NT2/D1 (cell line): ENCODE measurements at regions not wholly inside any gene's neighbourhood (a gene's known extent, or its start where the extent isn't known, plus 50 kb on each side); places are given as distances from the start of the nearest gene placed in this dataset.

Source experiments
- DNase-seq: peaks from one replicate; pipeline ENCODE4 v3.0.0-alpha.2; 2011; ENCODE audit warnings: low read depth, low spot score
- H3K27me3 ChIP-seq: 2 replicates; pipeline ENCODE4 v1.6.0; 2011; ENCODE audit warnings: mild to moderate bottlenecking; ENCODE audit not compliant: insufficient read length, insufficient read depth
- H3K36me3 ChIP-seq: 2 replicates; pipeline ENCODE4 v1.6.1; 2011; ENCODE audit warnings: mild to moderate bottlenecking, low read length, mixed read lengths; ENCODE audit not compliant: insufficient read depth, insufficient read length
- H3K4me1 ChIP-seq: 2 replicates; pipeline ENCODE4 v1.5.1; 2011; ENCODE audit not compliant: insufficient read depth, insufficient read length
- H3K4me3 ChIP-seq: 2 replicates; pipeline ENCODE4 v1.5.1; 2011; ENCODE audit warnings: low read depth; ENCODE audit not compliant: insufficient read length
- H3K9ac ChIP-seq: 2 replicates; pipeline ENCODE4 v1.6.0; 2011; ENCODE audit warnings: low read depth; ENCODE audit not compliant: insufficient read length
- H3K9me3 ChIP-seq: 2 replicates; pipeline ENCODE4 v1.5.1; 2011; ENCODE audit warnings: mild to moderate bottlenecking, low read length; ENCODE audit not compliant: insufficient read depth
- SUZ12 ChIP-seq: IDR thresholded peaks from 2 replicates; pipeline ENCODE4 v1.6.1; 2011; ENCODE audit not compliant: insufficient read length, insufficient read depth; ENCODE audit errors: extremely low read depth
- YY1 ChIP-seq: IDR thresholded peaks from 2 replicates; pipeline ENCODE4 v1.6.1; 2011; ENCODE audit not compliant: insufficient read length, insufficient read depth
- ZNF274 ChIP-seq: IDR thresholded peaks from 2 replicates; pipeline ENCODE4 v1.6.1; 2011; ENCODE audit warnings: mild to moderate bottlenecking, low read depth, low read length

- Histone ChIP-seq H3K4me3 (no peak overlapping the region), H3K9ac (no peak overlapping the region), H3K36me3 (no peaks in the 10 kb centered on the region), H3K4me1 (peaks cover 5% of the 10 kb centered on the region), H3K27me3 (no peaks in the 10 kb centered on the region), H3K9me3 (no peaks in the 10 kb centered on the region)
- no peak for TF ChIP-seq ZNF274
- no peak for TF ChIP-seq SUZ12
- no peak for TF ChIP-seq YY1
- no peak for DNase-seq
These were observed 191.7 kb downstream of the IRF8 start for GRCh38 chr16:86090461-86091170.

- Histone ChIP-seq H3K4me3 (no peak overlapping the region), H3K36me3 (no peaks in the 10 kb centered on the region), H3K27me3 (no peaks in the 10 kb centered on the region), H3K9me3 (no peaks in the 10 kb centered on the region), H3K4me1 (peaks cover 5% of the 10 kb centered on the region), H3K9ac (no peak overlapping the region)
- no peak for TF ChIP-seq ZNF274
- TF ChIP-seq SUZ12, result no peak
- TF ChIP-seq YY1, result no peak
- DNase-seq, result no peak
These were observed 193.0 kb downstream of the IRF8 start for GRCh38 chr16:86091976-86092375.

GRCh38 chr16:86092586-86093480 lies 193.9 kb downstream of the IRF8 start:
- Histone ChIP-seq H3K9ac (no peak overlapping the region), H3K9me3 (no peaks in the 10 kb centered on the region), H3K36me3 (no peaks in the 10 kb centered on the region), H3K4me3 (no peak overlapping the region), H3K27me3 (no peaks in the 10 kb centered on the region), H3K4me1 (peaks cover 5% of the 10 kb centered on the region)
- TF ChIP-seq SUZ12, result no peak
- no peak for TF ChIP-seq ZNF274
- no peak for DNase-seq

- no peak overlapping the region for H3K9ac ChIP-seq
- TF ChIP-seq YY1, result no peak
- TF ChIP-seq ZNF274, result no peak
- no peak for TF ChIP-seq SUZ12
- H3K4me3 ChIP-seq, result no peak overlapping the region
- H3K4me1 ChIP-seq, result peaks cover 5% of the 10 kb centered on the region
- no peaks in the 10 kb centered on the region for H3K27me3 ChIP-seq
- no peaks in the 10 kb centered on the region for H3K36me3 ChIP-seq
- DNase-seq, result no peak
- no peaks in the 10 kb centered on the region for H3K9me3 ChIP-seq
These were observed 195.1 kb downstream of the IRF8 start for GRCh38 chr16:86093801-86094750.

GRCh38 chr16:86095131-86095752 lies 196.3 kb downstream of the IRF8 start:
- Histone ChIP-seq H3K4me1 (peaks cover 3% of the 10 kb centered on the region), H3K27me3 (no peaks in the 10 kb centered on the region), H3K36me3 (no peaks in the 10 kb centered on the region), H3K9ac (no peak overlapping the region), H3K9me3 (no peaks in the 10 kb centered on the region), H3K4me3 (no peak overlapping the region)
- no peak for TF ChIP-seq ZNF274
- DNase-seq, result no peak

- DNase-seq, result no peak
- no peak for TF ChIP-seq SUZ12
- TF ChIP-seq YY1, result no peak
- no peak for TF ChIP-seq ZNF274
These were observed 197.0 kb downstream of the IRF8 start for GRCh38 chr16:86095906-86096485.

More at GRCh38 chr16:86095906-86096485, 197.0 kb downstream of the IRF8 start:
- no peak overlapping the region for H3K9ac ChIP-seq
- H3K9me3 ChIP-seq, result no peaks in the 10 kb centered on the region
- no peaks in the 10 kb centered on the region for H3K36me3 ChIP-seq
- H3K27me3 ChIP-seq, result no peaks in the 10 kb centered on the region
- no peak overlapping the region for H3K4me3 ChIP-seq
- H3K4me1 ChIP-seq, result peaks cover 3% of the 10 kb centered on the region
